ENCODE measurements at regions not wholly inside any gene's neighbourhood (a gene's known extent, or its start where the extent isn't known, plus 50 kb on each side); places are given as distances from the start of the nearest gene placed in this dataset.

GRCh38 chr2:114248648-114249047 lies 193.8 kb upstream of the DPP10 start (continued):
- TF ChIP-seq KLF6 (CRISPR knock-in tag; IDR thresholded peaks at IDR 0.05) (no peak), ZNF792 (CRISPR knock-in tag; IDR thresholded peaks at IDR 0.05) (no peak), ZNF674 (CRISPR knock-in tag; IDR thresholded peaks at IDR 0.05; ENCODE audit: low read depth) (no peak), ETV5 (CRISPR knock-in tag; IDR thresholded peaks at IDR 0.05; ENCODE audit: borderline replicate concordance) (no peak), TOPORS (CRISPR knock-in tag; IDR thresholded peaks at IDR 0.05) (no peak), TEAD3 (CRISPR knock-in tag; optimal IDR thresholded peaks at IDR 0.05; ENCODE audit: borderline replicate concordance) (no peak), ZBTB2 (CRISPR knock-in tag; IDR thresholded peaks at IDR 0.05; ENCODE audit: low read depth) (no peak), HOXA9 (CRISPR knock-in tag; IDR thresholded peaks at IDR 0.05; ENCODE audit: borderline replicate concordance) (no peak), CENPBD1 (CRISPR knock-in tag; IDR thresholded peaks at IDR 0.05; ENCODE audit: borderline replicate concordance, low read depth) (no peak)
- TF ChIP-seq, protein P1, sequence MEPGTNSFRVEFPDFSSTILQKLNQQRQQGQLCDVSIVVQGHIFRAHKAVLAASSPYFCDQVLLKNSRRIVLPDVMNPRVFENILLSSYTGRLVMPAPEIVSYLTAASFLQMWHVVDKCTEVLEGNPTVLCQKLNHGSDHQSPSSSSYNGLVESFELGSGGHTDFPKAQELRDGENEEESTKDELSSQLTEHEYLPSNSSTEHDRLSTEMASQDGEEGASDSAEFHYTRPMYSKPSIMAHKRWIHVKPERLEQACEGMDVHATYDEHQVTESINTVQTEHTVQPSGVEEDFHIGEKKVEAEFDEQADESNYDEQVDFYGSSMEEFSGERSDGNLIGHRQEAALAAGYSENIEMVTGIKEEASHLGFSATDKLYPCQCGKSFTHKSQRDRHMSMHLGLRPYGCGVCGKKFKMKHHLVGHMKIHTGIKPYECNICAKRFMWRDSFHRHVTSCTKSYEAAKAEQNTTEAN (CRISPR knock-in tag; conservative IDR thresholded peaks at IDR 0.05), result no peak

- no TSS peak for BruUV-seq (replicated peaks)
- POLR2A ChIA-PET, result no interaction called here
- DNase-seq (ENCODE audit: low spot score) (no peak), FAIRE-seq (no peak), ATAC-seq (no peak)
- CTCF ChIA-PET (ENCODE audit: low intra/inter-chr PET ratio, low total read pairs), result no interaction called here
- Histone ChIP-seq H4K20me1 (ENCODE audit: insufficient read depth, low read length) (no peaks in the 10 kb centered on the region), H3K9ac (ENCODE audit: insufficient read depth, low read depth, low read length) (no peak overlapping the region), H2AFZ (ENCODE audit: low read length) (no peak overlapping the region), H3K9me3 (ENCODE audit: low read length) (no peaks in the 10 kb centered on the region), H3K27ac (ENCODE audit: extremely low read length, insufficient read depth, low read length) (no peak overlapping the region), H3K79me2 (ENCODE audit: insufficient read depth, low read length) (no peaks in the 10 kb centered on the region), H3K4me2 (ENCODE audit: low read depth, low read length) (no peak overlapping the region), H3K4me1 (ENCODE audit: insufficient read depth, low read length) (no peaks in the 10 kb centered on the region), H3K4me3 (replicated peaks in 1 of 3; ENCODE audit: insufficient read depth in 1 of 3, low read depth in 2 of 3, low read length in 3 of 3) (no peak overlapping the region), H3K27me3 (ENCODE audit: control insufficient read depth in 1 of 2, insufficient read depth in 2 of 2, low read length in 2 of 2) (no peaks in the 10 kb centered on the region; a peak in 1 of 5 replicates), H3K36me3 (replicated peaks in 1 of 2; ENCODE audit: control insufficient read depth in 1 of 2, insufficient read depth in 2 of 2, low read length in 2 of 2) (no peaks in the 10 kb centered on the region)
- TF ChIP-seq REPIN1 (CRISPR knock-in tag; IDR thresholded peaks at IDR 0.05; ENCODE audit: borderline replicate concordance, low read depth), result no peak
- TF ChIP-seq CEBPB (IDR thresholded peaks at IDR 0.05; ENCODE audit: borderline replicate concordance, low read depth, low read length), result peak; percentile 66; the same call in 1 of the 2 replicates
- no peak for TF ChIP-seq ZGPAT (CRISPR knock-in tag; IDR thresholded peaks at IDR 0.05)
- 0% methylated on average over 1 of the region's 1 CpG for WGBS (ENCODE audit: low lambda C conversion rate)
- in situ Hi-C loops (cut with HindIII; ENCODE audit: extremely low pct_ligation_motif_present, low pct_unique_long_range_greater_than_20kb) (no loop called here), intact Hi-C loops (cut with micrococcal nuclease; ENCODE audit: unreplicated experiment) (no loop called here)
Measured at GRCh38 chr2:114252713-114253112, 189.7 kb upstream of the DPP10 start.
